Endothelial cell of umbilical vein (primary cell): ENCODE measurements at regions not wholly inside any gene's neighbourhood (a gene's known extent, or its start where the extent isn't known, plus 50 kb on each side); places are given as distances from the start of the nearest gene placed in this dataset.

Source experiments
- CTCF ChIP-seq, 2 donors: IDR thresholded peaks; 1 replicate in 1 of 2; 2 replicates in 1 of 2; pipeline ENCODE4 v1.5.1; 2011; ENCODE audit warnings: low read length in 2 of 2, mild to moderate bottlenecking in 2 of 2, moderate library complexity in 2 of 2, control low read depth in 1 of 2, inconsistent platforms in 1 of 2, low read depth in 1 of 2; ENCODE audit not compliant: insufficient read depth in 1 of 2; ENCODE audit errors: extremely low read depth in 1 of 2
- EZH2 ChIP-seq: IDR thresholded peaks from 2 replicates; pipeline ENCODE4 v1.6.1; 2012; ENCODE audit warnings: borderline replicate concordance, low read depth, mild to moderate bottlenecking, moderate library complexity, low read length, inconsistent platforms; ENCODE audit not compliant: severe bottlenecking
- GATA2 ChIP-seq: IDR thresholded peaks from 2 replicates; pipeline ENCODE4 v1.7.0; 2011; ENCODE audit warnings: low read depth, mild to moderate bottlenecking, moderate library complexity, mixed read lengths, low read length; ENCODE audit not compliant: insufficient read length, insufficient read depth
- MAX ChIP-seq: IDR thresholded peaks from 2 replicates; pipeline ENCODE4 v1.6.1; 2011; ENCODE audit not compliant: insufficient read depth, insufficient read length
- MYC ChIP-seq: IDR thresholded peaks from one replicate; pipeline ENCODE4 v1.6.1; 2011; ENCODE audit warnings: mild to moderate bottlenecking, low read depth, low read length
- POLR2A ChIP-seq: IDR thresholded peaks from 2 replicates; pipeline ENCODE4 v1.6.1; 2012; ENCODE audit warnings: low read depth, mild to moderate bottlenecking, control low read depth, low read length
- POLR2AphosphoS5 ChIP-seq: IDR thresholded peaks from 2 replicates; pipeline ENCODE4 v1.6.1; 2012; ENCODE audit warnings: low read depth, mild to moderate bottlenecking, control low read depth, low read length, moderate library complexity; ENCODE audit not compliant: insufficient read depth

GRCh38 chr2:39487398-39488250 lies 50.5 kb upstream of the MAP4K3 start:
- no peak for TF ChIP-seq EZH2
- no peak for TF ChIP-seq POLR2AphosphoS5
- no peak for TF ChIP-seq CTCF (IDR thresholded peaks at IDR 0.05; ENCODE audit: extremely low read depth in 1 of 2, insufficient read depth in 1 of 2, low read depth in 1 of 2, low read length in 2 of 2)
- no peak for TF ChIP-seq GATA2
- TF ChIP-seq POLR2A = no peak
- TF ChIP-seq MAX = no peak
- no peak for TF ChIP-seq MYC
